Type B pancreatic cell (in vitro differentiated cells): ENCODE measurements at regions not wholly inside any gene's neighbourhood (a gene's known extent, or its start where the extent isn't known, plus 50 kb on each side); places are given as distances from the start of the nearest gene placed in this dataset.

Experiments
- DNase-seq: peaks from one replicate; pipeline ENCODE4 v3.0.0; 2021; ENCODE audit warnings: mixed read lengths; ENCODE audit not compliant: unreplicated experiment; ENCODE audit errors: extremely low spot score
- H3K27ac Mint-ChIP-seq: 2 replicates; pipeline ENCODE4 v1.8.0; 2021; ENCODE audit warnings: mild to moderate bottlenecking, mixed read lengths
- H3K27me3 Mint-ChIP-seq: 2 replicates; pipeline ENCODE4 v1.8.0; 2021; ENCODE audit warnings: mixed read lengths
- H3K36me3 Mint-ChIP-seq: 2 replicates; pipeline ENCODE4 v1.8.0; 2021; ENCODE audit warnings: mixed read lengths
- H3K4me1 Mint-ChIP-seq: one replicate; pipeline ENCODE4 v1.8.0; 2021; ENCODE audit warnings: mixed read lengths; ENCODE audit not compliant: unreplicated experiment
- H3K4me3 Mint-ChIP-seq: 2 replicates; pipeline ENCODE4 v1.8.0; 2021; ENCODE audit warnings: mild to moderate bottlenecking, mixed read lengths
- H3K9me3 Mint-ChIP-seq: 2 replicates; pipeline ENCODE4 v1.8.0; 2021; ENCODE audit warnings: mixed read lengths
- TF ChIP-seq, protein P1 (sequence below): fragments of 200-600 bp; sonication (generic); conservative IDR thresholded peaks from 2 replicates; pipeline ENCODE4 v1.5.0; 2021; ENCODE audit warnings: antibody characterized with exemption, mild to moderate bottlenecking

DNA sequence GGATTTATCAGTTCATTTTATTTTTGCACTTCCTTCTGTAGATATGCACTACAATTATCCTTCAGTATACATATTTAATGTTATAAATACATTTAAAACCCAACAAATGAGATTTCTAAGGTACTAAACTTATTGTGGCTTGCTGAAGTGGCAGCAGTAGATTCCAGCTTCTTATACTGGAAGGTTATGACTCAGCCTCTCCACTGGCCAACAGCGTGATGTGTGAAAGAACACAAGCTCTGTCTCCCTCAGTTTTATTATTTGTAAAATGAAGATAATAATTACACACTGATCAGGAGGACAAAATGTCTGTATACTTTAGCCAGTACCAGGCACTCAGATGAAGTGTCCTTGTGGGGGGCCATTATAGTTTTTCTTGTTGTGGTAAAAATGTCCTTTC lies 1147.1 kb downstream of the CNTNAP5 start:
- Mint-ChIP-seq H3K27ac (no peak overlapping the region), H3K36me3 (no peaks in the 10 kb centered on the region), H3K4me1 (no peaks in the 10 kb centered on the region), H3K4me3 (no peak overlapping the region), H3K9me3 (peaks cover 5% of the 10 kb centered on the region), H3K27me3 (no peaks in the 10 kb centered on the region)
- no peak for DNase-seq
- TF ChIP-seq, protein P1, sequence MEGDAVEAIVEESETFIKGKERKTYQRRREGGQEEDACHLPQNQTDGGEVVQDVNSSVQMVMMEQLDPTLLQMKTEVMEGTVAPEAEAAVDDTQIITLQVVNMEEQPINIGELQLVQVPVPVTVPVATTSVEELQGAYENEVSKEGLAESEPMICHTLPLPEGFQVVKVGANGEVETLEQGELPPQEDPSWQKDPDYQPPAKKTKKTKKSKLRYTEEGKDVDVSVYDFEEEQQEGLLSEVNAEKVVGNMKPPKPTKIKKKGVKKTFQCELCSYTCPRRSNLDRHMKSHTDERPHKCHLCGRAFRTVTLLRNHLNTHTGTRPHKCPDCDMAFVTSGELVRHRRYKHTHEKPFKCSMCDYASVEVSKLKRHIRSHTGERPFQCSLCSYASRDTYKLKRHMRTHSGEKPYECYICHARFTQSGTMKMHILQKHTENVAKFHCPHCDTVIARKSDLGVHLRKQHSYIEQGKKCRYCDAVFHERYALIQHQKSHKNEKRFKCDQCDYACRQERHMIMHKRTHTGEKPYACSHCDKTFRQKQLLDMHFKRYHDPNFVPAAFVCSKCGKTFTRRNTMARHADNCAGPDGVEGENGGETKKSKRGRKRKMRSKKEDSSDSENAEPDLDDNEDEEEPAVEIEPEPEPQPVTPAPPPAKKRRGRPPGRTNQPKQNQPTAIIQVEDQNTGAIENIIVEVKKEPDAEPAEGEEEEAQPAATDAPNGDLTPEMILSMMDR: no peak

GRCh38 chr2:125175415-125175814 lies 1150.3 kb downstream of the CNTNAP5 start:
- no peak overlapping the region for H3K27ac Mint-ChIP-seq
- H3K4me1 Mint-ChIP-seq: no peaks in the 10 kb centered on the region
- DNase-seq: no peak
- no peaks in the 10 kb centered on the region for H3K27me3 Mint-ChIP-seq
- peaks cover 5% of the 10 kb centered on the region for H3K9me3 Mint-ChIP-seq
- TF ChIP-seq, protein P1: no peak
- no peak overlapping the region for H3K4me3 Mint-ChIP-seq
- no peaks in the 10 kb centered on the region for H3K36me3 Mint-ChIP-seq

GRCh38 chr2:125185691-125186270 lies 1160.7 kb downstream of the CNTNAP5 start:
- no peaks in the 10 kb centered on the region for H3K27me3 Mint-ChIP-seq
- no peak overlapping the region for H3K4me3 Mint-ChIP-seq
- TF ChIP-seq, protein P1: no peak
- no peak overlapping the region for H3K27ac Mint-ChIP-seq
- no peaks in the 10 kb centered on the region for H3K4me1 Mint-ChIP-seq
- H3K36me3 Mint-ChIP-seq: no peaks in the 10 kb centered on the region
- DNase-seq: no peak
- no peaks in the 10 kb centered on the region for H3K9me3 Mint-ChIP-seq

- TF ChIP-seq, protein P1: no peak
- Mint-ChIP-seq H3K9me3 (no peaks in the 10 kb centered on the region), H3K27ac (no peak overlapping the region), H3K4me3 (no peak overlapping the region), H3K4me1 (no peaks in the 10 kb centered on the region), H3K36me3 (no peaks in the 10 kb centered on the region), H3K27me3 (no peaks in the 10 kb centered on the region)
- DNase-seq: no peak
These were observed 1182.3 kb downstream of the CNTNAP5 start for GRCh38 chr2:125207431-125207830.

- DNase-seq: no peak
- Mint-ChIP-seq H3K36me3 (no peaks in the 10 kb centered on the region), H3K4me1 (no peaks in the 10 kb centered on the region), H3K4me3 (no peak overlapping the region), H3K27me3 (no peaks in the 10 kb centered on the region), H3K9me3 (peaks cover 9% of the 10 kb centered on the region), H3K27ac (no peak overlapping the region)
- TF ChIP-seq, protein P1: no peak
These were observed 1191.2 kb downstream of the CNTNAP5 start for GRCh38 chr2:125216321-125216720.

DNA sequence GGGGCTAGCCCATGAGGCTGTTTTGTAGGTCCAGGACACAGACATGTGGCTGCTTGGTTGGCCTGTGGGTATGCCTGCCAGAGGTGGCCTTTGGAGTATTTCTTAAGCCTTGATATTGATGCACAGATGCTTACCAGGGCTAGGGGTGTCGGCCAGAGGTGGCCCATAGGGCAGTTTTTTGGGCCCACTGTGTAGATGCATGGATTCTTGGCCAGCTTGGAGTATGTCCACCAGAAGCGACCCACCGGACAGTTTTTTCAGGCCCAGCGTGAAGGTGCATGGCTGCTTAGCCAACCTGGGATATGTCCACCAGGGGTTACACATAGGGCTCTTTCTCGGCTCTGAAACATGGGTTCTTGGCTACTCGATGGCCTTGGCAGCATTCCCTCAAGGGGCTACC lies 1199.1 kb downstream of the CNTNAP5 start:
- no peaks in the 10 kb centered on the region for H3K36me3 Mint-ChIP-seq
- DNase-seq: no peak
- H3K4me1 Mint-ChIP-seq: no peaks in the 10 kb centered on the region
- TF ChIP-seq, protein P1: no peak
- H3K4me3 Mint-ChIP-seq: no peak overlapping the region
- H3K27me3 Mint-ChIP-seq: no peaks in the 10 kb centered on the region
- H3K27ac Mint-ChIP-seq: no peak overlapping the region
- peaks cover 20% of the 10 kb centered on the region for H3K9me3 Mint-ChIP-seq
